ENCODE measurements at regions not wholly inside any gene's neighbourhood (a gene's known extent, or its start where the extent isn't known, plus 50 kb on each side); places are given as distances from the start of the nearest gene placed in this dataset.
"Not testable (repeated sequence)": the region's sequence is repeated elsewhere in the genome, so short reads cannot be mapped to it uniquely, and the experiment has no call there.

- TF ChIP-seq CSRNP3 (CRISPR knock-in tag; IDR thresholded peaks at IDR 0.05) (no peak), ARNTL (CRISPR knock-in tag; IDR thresholded peaks at IDR 0.05; ENCODE audit: borderline replicate concordance, low read depth) (no peak), TSHZ2 (CRISPR knock-in tag; IDR thresholded peaks at IDR 0.05) (no peak), ESRRG (CRISPR knock-in tag; IDR thresholded peaks at IDR 0.05) (no peak), ZNF8 (CRISPR knock-in tag; IDR thresholded peaks at IDR 0.05) (no peak), GLIS3 (CRISPR knock-in tag; IDR thresholded peaks at IDR 0.05) (no peak), POU6F1 (CRISPR knock-in tag; IDR thresholded peaks at IDR 0.05; ENCODE audit: borderline replicate concordance, low read depth) (no peak), ZNF70 (CRISPR knock-in tag; IDR thresholded peaks at IDR 0.05) (no peak), ZFP30 (CRISPR knock-in tag; IDR thresholded peaks at IDR 0.05) (no peak), ZFP3 (CRISPR knock-in tag; IDR thresholded peaks at IDR 0.05) (no peak), TOX (CRISPR knock-in tag; IDR thresholded peaks at IDR 0.05; ENCODE audit: borderline replicate concordance) (no peak), PATZ1 (CRISPR knock-in tag; IDR thresholded peaks at IDR 0.05; ENCODE audit: borderline replicate concordance) (no peak)
- no peak for ATAC-seq
Measured at GRCh38 chr5:17061973-17062470, 125.9 kb upstream of the MYO10 start.

GRCh38 chr5:17062741-17063140 lies 126.7 kb upstream of the MYO10 start:
- not testable (repeated sequence) for ATAC-seq

- TF ChIP-seq TCF4 (CRISPR knock-in tag; IDR thresholded peaks at IDR 0.05; ENCODE audit: borderline replicate concordance) = no peak
- TF ChIP-seq ZNF70 (CRISPR knock-in tag; IDR thresholded peaks at IDR 0.05) = no peak
- no peak for TF ChIP-seq ZFP30 (CRISPR knock-in tag; IDR thresholded peaks at IDR 0.05)
- TF ChIP-seq ZFP3 (CRISPR knock-in tag; IDR thresholded peaks at IDR 0.05) = no peak
- TF ChIP-seq ZNF8 (CRISPR knock-in tag; IDR thresholded peaks at IDR 0.05) = no peak
- TF ChIP-seq ZNF565 (CRISPR knock-in tag; conservative IDR thresholded peaks at IDR 0.05; ENCODE audit: low read depth) = no peak
- no peak for TF ChIP-seq TSHZ2 (CRISPR knock-in tag; IDR thresholded peaks at IDR 0.05)
- TF ChIP-seq CSDC2 (CRISPR knock-in tag; IDR thresholded peaks at IDR 0.05) = no peak
- no peak for TF ChIP-seq ARNTL (CRISPR knock-in tag; IDR thresholded peaks at IDR 0.05; ENCODE audit: borderline replicate concordance, low read depth)
- no peak for ATAC-seq
Measured at GRCh38 chr5:17064241-17064640, 128.2 kb upstream of the MYO10 start.

- TF ChIP-seq ARNTL (CRISPR knock-in tag; IDR thresholded peaks at IDR 0.05; ENCODE audit: borderline replicate concordance, low read depth) = no peak
- no peak for TF ChIP-seq ZNF8 (CRISPR knock-in tag; IDR thresholded peaks at IDR 0.05)
- no peak for TF ChIP-seq ZNF70 (CRISPR knock-in tag; IDR thresholded peaks at IDR 0.05)
- TF ChIP-seq CSDC2 (CRISPR knock-in tag; IDR thresholded peaks at IDR 0.05) = no peak
- no peak for ATAC-seq
Measured at GRCh38 chr5:17065458-17065857, 129.4 kb upstream of the MYO10 start.

GRCh38 chr5:17066026-17066425 lies 129.9 kb upstream of the MYO10 start:
- not testable (repeated sequence) for ATAC-seq
